CD4-positive, CD25-positive, alpha-beta regulatory T cell (primary cell): ENCODE measurements at regions not wholly inside any gene's neighbourhood (a gene's known extent, or its start where the extent isn't known, plus 50 kb on each side); places are given as distances from the start of the nearest gene placed in this dataset.

Experiments used
- ATAC-seq, 2 donors: fragments of 150-1000 bp; cut with Tn5 transposase; one replicate each; pipeline ENCODE4 v1.10.0; 2021; ENCODE audit warnings: low read depth in 2 of 2, moderate number of reproducible peaks in 2 of 2, moderate library complexity in 1 of 2
- DNase-seq, 3 donors: peaks; one replicate each; pipeline versions ENCODE4 v3.0.0 to v3.0.0-alpha.2; 2012 to 2022; ENCODE audit warnings: mixed read lengths in 1 of 3
- H3K27ac ChIP-seq: one replicate; pipeline ENCODE4 v1.7.0; 2013; ENCODE audit warnings: mild to moderate bottlenecking, low read length; ENCODE audit not compliant: insufficient read depth, poor library complexity, severe bottlenecking
- H3K27me3 ChIP-seq: one replicate; pipeline ENCODE4 v1.7.0; 2013; ENCODE audit warnings: low read length; ENCODE audit not compliant: control insufficient read depth, insufficient read depth
- H3K36me3 ChIP-seq: one replicate; pipeline ENCODE4 v1.7.0; 2013; ENCODE audit warnings: mild to moderate bottlenecking, low read length, moderate library complexity; ENCODE audit not compliant: control insufficient read depth, insufficient read depth
- H3K4me1 ChIP-seq: 2 replicates; pipeline ENCODE4 v1.7.0; 2013; ENCODE audit warnings: mild to moderate bottlenecking, low read length; ENCODE audit not compliant: insufficient read depth, control insufficient read depth, poor library complexity, severe bottlenecking
- H3K4me3 ChIP-seq: one replicate; pipeline ENCODE4 v1.7.0; 2013; ENCODE audit warnings: low read depth, mild to moderate bottlenecking, low read length, moderate library complexity
- H3K9me3 ChIP-seq, 2 experiments: 1 replicate in 1 of 2; 2 replicates in 1 of 2; pipeline ENCODE4 v1.7.0; 2013; ENCODE audit warnings: low read length in 2 of 2, mild to moderate bottlenecking in 1 of 2, moderate library complexity in 1 of 2; ENCODE audit not compliant: control insufficient read depth in 2 of 2
- H3K27ac Mint-ChIP-seq, 3 donors: one replicate each; pipeline ENCODE4 v1.8.0; 2020 to 2022; ENCODE audit warnings: mild to moderate bottlenecking in 3 of 3, mixed read lengths in 3 of 3, moderate library complexity in 2 of 3
- H3K27me3 Mint-ChIP-seq: one replicate; pipeline ENCODE4 v1.8.0; 2022; ENCODE audit warnings: mild to moderate bottlenecking, mixed read lengths
- H3K36me3 Mint-ChIP-seq: one replicate; pipeline ENCODE4 v1.8.0; 2020; ENCODE audit warnings: mixed read lengths
- H3K4me1 Mint-ChIP-seq, 4 donors: one replicate each; pipeline ENCODE4 v1.8.0; 2020 to 2022; ENCODE audit warnings: mixed read lengths in 4 of 4, mild to moderate bottlenecking in 1 of 4
- H3K4me3 Mint-ChIP-seq, 4 donors: one replicate each; pipeline ENCODE4 v1.8.0; 2020 to 2022; ENCODE audit warnings: mild to moderate bottlenecking in 4 of 4, mixed read lengths in 4 of 4, moderate library complexity in 3 of 4
- H3K9me3 Mint-ChIP-seq, 7 donors: one replicate each; pipeline ENCODE4 v1.8.0; 2020 to 2022; ENCODE audit warnings: mixed read lengths in 7 of 7, mild to moderate bottlenecking in 3 of 7, moderate library complexity in 2 of 7

GRCh38 chr9:38335686-38336085, 56.8 kb upstream of the ALDH1B1 start:
- Mint-ChIP-seq H3K36me3 (no peaks in the 10 kb centered on the region), H3K9me3 (peaks cover 0 to 2% (median 0%) of the 10 kb centered on the region in 7 donors)
- no peaks in the 10 kb centered on the region for H3K36me3 ChIP-seq

GRCh38 chr9:38334234-38334633, 58.3 kb upstream of the ALDH1B1 start:
- Mint-ChIP-seq H3K27ac (no peak overlapping the region), H3K36me3 (no peaks in the 10 kb centered on the region), H3K9me3 (peaks cover 0 to 2% (median 0%) of the 10 kb centered on the region in 7 donors), H3K4me1 (no peaks in the 10 kb centered on the region), H3K4me3 (no peak overlapping the region), H3K27me3 (peaks cover 6% of the 10 kb centered on the region)
- Histone ChIP-seq H3K9me3 (no peaks in the 10 kb centered on the region), H3K4me3 (no peak overlapping the region), H3K27ac (no peak overlapping the region), H3K4me1 (no peaks in the 10 kb centered on the region), H3K36me3 (no peaks in the 10 kb centered on the region), H3K27me3 (no peaks in the 10 kb centered on the region)
- ATAC-seq, result no peak
- DNase-seq, result no peak

More at GRCh38 chr9:38335686-38336085, 56.8 kb upstream of the ALDH1B1 start:
- no peak overlapping the region for H3K27ac ChIP-seq
- ATAC-seq (no peak), DNase-seq (no peak)
- H3K4me3 ChIP-seq, result no peak overlapping the region
- Mint-ChIP-seq H3K27ac (no peak overlapping the region), H3K4me3 (no peak overlapping the region), H3K27me3 (peaks cover 6% of the 10 kb centered on the region), H3K4me1 (no peaks in the 10 kb centered on the region)
- no peaks in the 10 kb centered on the region for H3K9me3 ChIP-seq
- no peaks in the 10 kb centered on the region for H3K27me3 ChIP-seq
- H3K4me1 ChIP-seq, result no peaks in the 10 kb centered on the region

GRCh38 chr9:38333047-38333446, 59.5 kb upstream of the ALDH1B1 start:
- Mint-ChIP-seq H3K27me3 (peaks cover 6% of the 10 kb centered on the region), H3K27ac (no peak overlapping the region), H3K9me3 (peaks cover 0 to 2% (median 0%) of the 10 kb centered on the region in 7 donors), H3K36me3 (no peaks in the 10 kb centered on the region), H3K4me1 (no peaks in the 10 kb centered on the region), H3K4me3 (no peak overlapping the region)
- no peak overlapping the region for H3K4me3 ChIP-seq
- DNase-seq (no peak), ATAC-seq (no peak)
- no peaks in the 10 kb centered on the region for H3K27me3 ChIP-seq
- H3K36me3 ChIP-seq, result no peaks in the 10 kb centered on the region
- H3K9me3 ChIP-seq, result no peaks in the 10 kb centered on the region
- H3K27ac ChIP-seq, result no peak overlapping the region
- H3K4me1 ChIP-seq, result no peaks in the 10 kb centered on the region

DNA sequence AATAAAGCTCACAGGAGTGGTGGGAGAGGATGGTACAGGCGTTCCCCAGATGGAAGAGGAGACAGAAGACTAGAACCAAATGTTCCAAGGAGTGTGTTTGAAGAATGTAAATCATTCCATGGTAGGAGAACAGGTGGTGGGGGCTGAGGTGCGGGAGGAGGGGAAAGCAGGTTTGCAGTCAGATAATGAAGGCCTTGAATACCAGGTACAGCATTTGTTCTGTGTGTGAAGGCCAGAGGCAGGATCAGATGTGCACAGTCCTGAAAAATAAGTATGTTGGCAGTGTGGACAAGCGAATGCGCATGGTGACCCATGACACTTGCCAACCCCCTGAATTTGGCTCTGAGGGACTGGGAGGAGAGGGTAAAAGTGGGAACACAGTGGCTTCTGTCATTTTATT, 59.9 kb upstream of the ALDH1B1 start:
- H3K4me1 Mint-ChIP-seq, result no peaks in the 10 kb centered on the region
- Histone ChIP-seq H3K27me3 (no peaks in the 10 kb centered on the region), H3K4me1 (no peaks in the 10 kb centered on the region), H3K27ac (no peak overlapping the region), H3K9me3 (no peaks in the 10 kb centered on the region), H3K36me3 (no peaks in the 10 kb centered on the region), H3K4me3 (no peak overlapping the region)
- no peak overlapping the region for H3K4me3 Mint-ChIP-seq
- H3K36me3 Mint-ChIP-seq, result no peaks in the 10 kb centered on the region
- ATAC-seq (no peak), DNase-seq (no peak)
- H3K27me3 Mint-ChIP-seq, result peaks cover 6% of the 10 kb centered on the region
- peaks cover 0 to 2% (median 0%) of the 10 kb centered on the region in 7 donors for H3K9me3 Mint-ChIP-seq
- H3K27ac Mint-ChIP-seq, result no peak overlapping the region

GRCh38 chr9:38331141-38331540, 61.4 kb upstream of the ALDH1B1 start:
- ATAC-seq (no peak), DNase-seq (no peak)
- H3K9me3 Mint-ChIP-seq, result peaks cover 0 to 2% (median 0%) of the 10 kb centered on the region in 7 donors
- Histone ChIP-seq H3K27me3 (no peaks in the 10 kb centered on the region), H3K4me3 (no peak overlapping the region), H3K9me3 (no peaks in the 10 kb centered on the region), H3K4me1 (no peaks in the 10 kb centered on the region), H3K36me3 (no peaks in the 10 kb centered on the region), H3K27ac (no peak overlapping the region)
- H3K4me1 Mint-ChIP-seq, result no peaks in the 10 kb centered on the region
- no peak overlapping the region for H3K27ac Mint-ChIP-seq
- peaks cover 6% of the 10 kb centered on the region for H3K27me3 Mint-ChIP-seq
- no peaks in the 10 kb centered on the region for H3K36me3 Mint-ChIP-seq
- no peak overlapping the region for H3K4me3 Mint-ChIP-seq

DNA sequence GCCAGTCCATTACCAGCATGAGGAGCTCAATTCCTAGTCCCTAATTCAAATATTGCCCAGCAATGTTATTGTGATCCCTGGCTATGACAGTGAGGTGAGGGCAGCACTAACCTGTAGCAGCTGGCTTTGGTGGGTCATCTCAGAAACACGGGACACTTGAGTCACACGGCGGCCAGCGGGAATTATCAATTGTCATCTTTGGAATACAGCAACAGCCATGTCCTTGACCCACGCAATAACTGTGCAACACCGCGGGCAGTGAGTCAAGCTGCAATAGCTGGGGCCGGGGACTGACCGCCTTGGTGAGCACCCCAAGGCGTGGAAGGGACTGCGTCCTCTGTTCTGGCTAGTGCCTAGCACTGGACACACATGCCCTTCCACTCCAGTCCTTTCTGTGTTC, 62.5 kb upstream of the ALDH1B1 start:
- ATAC-seq, result no peak

DNA sequence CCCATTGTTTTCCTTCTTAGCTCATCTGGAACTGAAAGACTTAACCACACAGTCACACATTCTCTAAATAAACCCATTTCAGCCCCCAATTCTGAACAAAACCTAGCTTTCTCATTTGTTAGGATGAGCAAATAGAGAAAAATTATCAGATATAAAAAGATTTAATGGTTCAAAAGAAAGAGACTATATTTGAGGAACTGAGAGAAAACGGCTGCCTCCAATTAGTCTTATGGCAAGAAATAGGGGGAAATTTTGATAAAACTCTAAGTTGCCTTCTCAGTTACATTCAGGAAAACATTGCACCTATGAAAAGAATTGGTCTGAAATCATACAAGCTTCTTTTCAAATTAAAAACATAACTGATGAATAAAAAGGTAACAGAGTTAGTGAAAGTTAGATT, 63.7 kb upstream of the ALDH1B1 start:
- no peaks in the 10 kb centered on the region for H3K27me3 ChIP-seq
- no peaks in the 10 kb centered on the region for H3K36me3 Mint-ChIP-seq
- no peak for DNase-seq
- no peaks in the 10 kb centered on the region for H3K9me3 ChIP-seq
- no peaks in the 10 kb centered on the region for H3K36me3 ChIP-seq
- H3K4me3 ChIP-seq, result no peak overlapping the region
- no peak for ATAC-seq
- no peaks in the 10 kb centered on the region for H3K4me1 ChIP-seq
- no peak overlapping the region for H3K27ac ChIP-seq
- no peak overlapping the region for H3K27ac Mint-ChIP-seq
- H3K4me3 Mint-ChIP-seq, result no peak overlapping the region
- no peaks in the 10 kb centered on the region for H3K27me3 Mint-ChIP-seq
- H3K4me1 Mint-ChIP-seq, result no peaks in the 10 kb centered on the region
- H3K9me3 Mint-ChIP-seq, result peaks cover 0 to 2% (median 0%) of the 10 kb centered on the region in 7 donors

More for the DNA sequence above, 62.5 kb upstream of the ALDH1B1 start:
- H3K4me3 Mint-ChIP-seq, result no peak overlapping the region
- no peak overlapping the region for H3K27ac Mint-ChIP-seq
- no peaks in the 10 kb centered on the region for H3K4me1 Mint-ChIP-seq
- Histone ChIP-seq H3K9me3 (no peaks in the 10 kb centered on the region), H3K27me3 (no peaks in the 10 kb centered on the region), H3K4me3 (no peak overlapping the region), H3K27ac (no peak overlapping the region), H3K36me3 (no peaks in the 10 kb centered on the region), H3K4me1 (no peaks in the 10 kb centered on the region)
- H3K36me3 Mint-ChIP-seq, result no peaks in the 10 kb centered on the region
- H3K27me3 Mint-ChIP-seq, result peaks cover 6% of the 10 kb centered on the region
- H3K9me3 Mint-ChIP-seq, result peaks cover 0 to 2% (median 0%) of the 10 kb centered on the region in 7 donors
- DNase-seq, result no peak

DNA sequence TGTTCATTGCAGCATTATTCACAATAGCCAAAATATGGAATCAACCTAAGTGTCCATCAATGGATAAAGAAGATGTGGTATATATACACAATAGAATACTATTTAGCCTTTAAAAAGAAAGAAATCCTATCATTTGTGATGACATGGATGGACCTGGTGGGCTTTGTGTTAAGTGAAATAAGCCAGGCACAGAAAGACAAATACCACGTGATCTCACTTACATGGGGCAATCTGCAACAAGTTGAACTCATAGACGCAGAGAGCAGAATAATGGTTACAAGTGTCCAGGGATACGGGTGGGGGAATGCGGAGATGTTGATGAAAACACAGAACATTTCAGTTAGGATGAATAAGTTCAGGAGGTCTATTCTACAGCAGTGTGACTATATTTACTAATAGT, 66.4 kb upstream of the ALDH1B1 start:
- Mint-ChIP-seq H3K27me3 (no peaks in the 10 kb centered on the region), H3K4me1 (peaks cover 0 to 2% (median 0%) of the 10 kb centered on the region in 4 donors), H3K4me3 (no peak overlapping the region), H3K9me3 (peaks cover 0 to 4% (median 3%) of the 10 kb centered on the region in 7 donors), H3K36me3 (no peaks in the 10 kb centered on the region), H3K27ac (no peak overlapping the region)
- Histone ChIP-seq H3K27ac (no peak overlapping the region), H3K9me3 (no peaks in the 10 kb centered on the region), H3K36me3 (no peaks in the 10 kb centered on the region), H3K4me1 (no peaks in the 10 kb centered on the region), H3K27me3 (no peaks in the 10 kb centered on the region), H3K4me3 (no peak overlapping the region)
- no peak for DNase-seq
- no peak for ATAC-seq
